Amniotic stem cell (primary cell): ENCODE measurements at regions not wholly inside any gene's neighbourhood (a gene's known extent, or its start where the extent isn't known, plus 50 kb on each side); places are given as distances from the start of the nearest gene placed in this dataset.

ENCODE experiments used
- DNase-seq: peaks from one replicate; lab custom pipeline; 2025; lab: John Stamatoyannopoulos, UW

GRCh38 chr5:54645882-54646355 is 128.4 kb downstream of the SNX18 start:
- no peak for DNase-seq

GRCh38 chr5:54644226-54644625 is 126.7 kb downstream of the SNX18 start:
- DNase-seq: no peak

- DNase-seq: no peak
Observed at GRCh38 chr5:54643685-54644106, 126.1 kb downstream of the SNX18 start.

- no peak for DNase-seq
Observed at GRCh38 chr5:54639621-54640020, 122.1 kb downstream of the SNX18 start.

- DNase-seq: no peak
Observed at GRCh38 chr5:54638106-54638505, 120.5 kb downstream of the SNX18 start.

- no peak for DNase-seq
Observed at GRCh38 chr5:54637654-54638053, 120.1 kb downstream of the SNX18 start.

GRCh38 chr5:54634089-54634488 is 116.5 kb downstream of the SNX18 start:
- DNase-seq: no peak

- DNase-seq: no peak
Observed at GRCh38 chr5:54632131-54632701, 114.7 kb downstream of the SNX18 start.

GRCh38 chr5:54630738-54631359 is 113.3 kb downstream of the SNX18 start:
- no peak for DNase-seq

GRCh38 chr5:54629115-54629514 is 111.6 kb downstream of the SNX18 start:
- DNase-seq: no peak

- DNase-seq: no peak
Observed at GRCh38 chr5:54628050-54628449, 110.5 kb downstream of the SNX18 start.

GRCh38 chr5:54626407-54626806 is 108.8 kb downstream of the SNX18 start:
- DNase-seq: no peak

GRCh38 chr5:54624805-54625568 is 107.4 kb downstream of the SNX18 start:
- DNase-seq: no peak

GRCh38 chr5:54621709-54622108 is 104.2 kb downstream of the SNX18 start:
- DNase-seq: no peak

GRCh38 chr5:54621048-54621447 is 103.5 kb downstream of the SNX18 start:
- no peak for DNase-seq

- no peak for DNase-seq
Observed at GRCh38 chr5:54620141-54620933, 102.8 kb downstream of the SNX18 start.

- DNase-seq: no peak
Observed at GRCh38 chr5:54619731-54620130, 102.2 kb downstream of the SNX18 start.

GRCh38 chr5:54616518-54617220 is 99.1 kb downstream of the SNX18 start:
- DNase-seq: no peak

- no peak for DNase-seq
Observed at GRCh38 chr5:54616031-54616430, 98.5 kb downstream of the SNX18 start.

- no peak for DNase-seq
Observed at GRCh38 chr5:54615381-54615780, 97.8 kb downstream of the SNX18 start.

- no peak for DNase-seq
Observed at GRCh38 chr5:54612711-54613110, 95.2 kb downstream of the SNX18 start.
